HCT116 (cell line): ENCODE measurements at regions not wholly inside any gene's neighbourhood (a gene's known extent, or its start where the extent isn't known, plus 50 kb on each side); places are given as distances from the start of the nearest gene placed in this dataset.

ENCODE experiments used
- ATAC-seq: fragments of 200-7000 bp; cut with Tn5 transposase; 2 replicates; pipeline ENCODE4 v1.9.1; 2020; ENCODE audit warnings: mild to moderate bottlenecking, moderate library complexity
- BruUV-seq: library from RNA; stranded (reverse); fragments of 400-500 nt; replicated peaks from 2 replicates; lab custom pipeline; 2021; lab: Mats Ljungman, UMichigan
- CTCF ChIA-PET: fragments of 300-600 bp; sonication (Branson Sonifier 250); formaldehyde crosslinking; loops from one replicate; lab custom pipeline; 2021; ENCODE audit warnings: antibody characterized with exemption; lab: Charles Lee
- POLR2A ChIA-PET: fragments of 300-600, 350-600 bp; sonication (Branson Sonifier 250); formaldehyde crosslinking; loops from one replicate; lab custom pipeline; 2021; ENCODE audit warnings: antibody characterized with exemption; lab: Charles Lee
- RAD21 ChIA-PET, 2 experiments: fragments of 300-600 bp; sonication (Branson Sonifier 250); formaldehyde crosslinking; loops; one replicate each; lab custom pipeline; 2023; ENCODE audit warnings: low total read pairs in 2 of 2; ENCODE audit not compliant: uncharacterized antibody in 2 of 2, unreplicated experiment in 2 of 2, low non-redundant PET in 1 of 2; lab: Charles Lee
- DNase-seq: peaks from one replicate; pipeline ENCODE4 v3.0.0-alpha.2; 2010; ENCODE audit warnings: low read depth, low spot score
- H2AFZ ChIP-seq: fragments of 200-600 bp; shearing (Covaris generic), sonication (generic); 2 replicates; pipeline ENCODE4 v1.6.1; 2017; ENCODE audit warnings: low read depth, mixed run types, mixed read lengths, antibody characterized with exemption, low read length; ENCODE audit not compliant: poor library complexity, severe bottlenecking
- H3K27ac ChIP-seq: 2 replicates; pipeline ENCODE4 v1.5.1; 2012; ENCODE audit warnings: low read depth, low read length
- H3K27me3 ChIP-seq: fragments of 200-600 bp; sonication (generic); 2 replicates; pipeline ENCODE4 v1.6.1; 2016; ENCODE audit warnings: mixed run types, low read length, mixed read lengths; ENCODE audit not compliant: insufficient read depth
- H3K36me3 ChIP-seq, 2 experiments: fragments of 200-500 bp in 1 of 2; fragments of 200-600 bp in 1 of 2; sonication (Bioruptor generic) in 1 of 2; sonication (generic) in 1 of 2; 2 replicates each; pipeline versions ENCODE4 v1.5.1 to v1.6.1; 2014 to 2016; ENCODE audit warnings: low read length in 2 of 2, inconsistent platforms in 1 of 2, mixed read lengths in 1 of 2, mixed run types in 1 of 2; ENCODE audit not compliant: insufficient read depth in 2 of 2, control insufficient read depth in 1 of 2
- H3K4me1 ChIP-seq, 2 experiments: fragments of 200-600 bp in 1 of 2; sonication (generic) in 1 of 2; 2 replicates each; pipeline versions ENCODE4 v1.5.1 to v1.6.1; 2012 to 2017; ENCODE audit warnings: low read length in 2 of 2, inconsistent platforms in 1 of 2, mild to moderate bottlenecking in 1 of 2, mixed read lengths in 1 of 2, mixed run types in 1 of 2, moderate library complexity in 1 of 2; ENCODE audit not compliant: insufficient read depth in 2 of 2, control insufficient read depth in 1 of 2
- H3K4me2 ChIP-seq: fragments of 200-600 bp; sonication (generic); 2 replicates; pipeline ENCODE4 v1.6.1; 2017; ENCODE audit warnings: mixed run types, low read length, mixed read lengths
- H3K4me3 ChIP-seq, 2 experiments: fragments of 200-600 bp in 1 of 2; sonication (generic) in 1 of 2; replicated peaks in 1 of 2; 2 replicates each; pipeline ENCODE4 v1.5.1; 2011 to 2016; ENCODE audit warnings: low read length in 2 of 2, control low read depth in 1 of 2, low read depth in 1 of 2, mild to moderate bottlenecking in 1 of 2, mixed read lengths in 1 of 2, mixed run types in 1 of 2
- H3K79me2 ChIP-seq: fragments of 200-600 bp; sonication (generic); 2 replicates; pipeline ENCODE4 v1.6.1; 2017; ENCODE audit warnings: mild to moderate bottlenecking, mixed run types, low read length, moderate library complexity, mixed read lengths; ENCODE audit not compliant: insufficient read depth
- H3K9ac ChIP-seq: fragments of 200-600 bp; sonication (generic); 2 replicates; pipeline ENCODE4 v1.6.1; 2016; ENCODE audit warnings: low read length, mixed read lengths
- H3K9me2 ChIP-seq: fragments of 200-600 bp; sonication (generic), shearing (Covaris generic); 2 replicates; pipeline ENCODE4 v1.6.1; 2017; ENCODE audit warnings: mixed run types, mild to moderate bottlenecking, moderate library complexity; ENCODE audit not compliant: insufficient read depth
- H3K9me3 ChIP-seq, 2 experiments: fragments of 200-500 bp in 1 of 2; fragments of 200-600 bp in 1 of 2; sonication (Bioruptor generic) in 1 of 2; sonication (generic) in 1 of 2; 2 replicates each; pipeline ENCODE4 v1.6.1; 2014 to 2017; ENCODE audit warnings: low read length in 2 of 2, mixed read lengths in 2 of 2, inconsistent platforms in 1 of 2, low read depth in 1 of 2, mild to moderate bottlenecking in 1 of 2, mixed run types in 1 of 2, moderate library complexity in 1 of 2; ENCODE audit not compliant: control insufficient read depth in 1 of 2, insufficient read depth in 1 of 2
- H4K20me1 ChIP-seq: fragments of 200-600 bp; sonication (generic), shearing (Covaris generic); 2 replicates; pipeline ENCODE4 v1.6.1; 2017; ENCODE audit warnings: mixed run types, mild to moderate bottlenecking, moderate library complexity; ENCODE audit not compliant: insufficient read depth
- CEBPB ChIP-seq: IDR thresholded peaks from 2 replicates; pipeline ENCODE4 v1.6.1; 2012; ENCODE audit warnings: low read depth
- ELF1 ChIP-seq: IDR thresholded peaks from 2 replicates; pipeline ENCODE4 v1.6.1; 2012; ENCODE audit warnings: low read depth, borderline replicate concordance
- EZH2 ChIP-seq: fragments of 200-600 bp; sonication (generic); IDR thresholded peaks from 2 replicates; pipeline ENCODE4 v1.6.1; 2017; ENCODE audit warnings: antibody characterized with exemption, mixed run types
- FOSL1 ChIP-seq: IDR thresholded peaks from 2 replicates; pipeline ENCODE4 v1.6.1; 2012; ENCODE audit warnings: low read depth
- JUND ChIP-seq: IDR thresholded peaks from 2 replicates; pipeline ENCODE4 v1.6.1; 2012
- POLR2A ChIP-seq: IDR thresholded peaks from 2 replicates; pipeline ENCODE4 v1.7.0; 2011; ENCODE audit warnings: borderline replicate concordance; ENCODE audit not compliant: insufficient read depth, insufficient read length; ENCODE audit errors: extremely low read depth
- POLR2AphosphoS5 ChIP-seq: IDR thresholded peaks from 2 replicates; pipeline ENCODE4 v1.6.1; 2011; ENCODE audit warnings: mild to moderate bottlenecking, low read depth, low read length, moderate library complexity
- RAD21 ChIP-seq: IDR thresholded peaks from 2 replicates; pipeline ENCODE4 v1.6.1; 2012; ENCODE audit warnings: low read depth, mild to moderate bottlenecking
- REST ChIP-seq: IDR thresholded peaks from 2 replicates; pipeline ENCODE4 v1.6.1; 2012; ENCODE audit warnings: low read depth
- SIN3A ChIP-seq: IDR thresholded peaks from 2 replicates; pipeline ENCODE4 v1.6.1; 2012; ENCODE audit warnings: low read depth
- YY1 ChIP-seq: IDR thresholded peaks from 2 replicates; pipeline ENCODE4 v1.6.1; 2011; ENCODE audit warnings: low read length, low read depth, moderate library complexity, mild to moderate bottlenecking; ENCODE audit not compliant: insufficient replicate concordance; ENCODE audit errors: extremely low read depth
- ZNF274 ChIP-seq: fragments of 200-500 bp; sonication (Bioruptor generic); IDR thresholded peaks from 2 replicates; pipeline ENCODE4 v1.6.1; 2014; ENCODE audit warnings: mild to moderate bottlenecking, low read depth, low read length, inconsistent platforms
- intact Hi-C: fragments of 100-400 bp; cut with micrococcal nuclease; formaldehyde crosslinking; loops from 2 replicates; pipeline ENCODE4 v1.10.0; 2022
- TF ChIP-seq, protein P1 (sequence below): IDR thresholded peaks from 2 replicates; pipeline ENCODE4 v1.6.1; 2012
- TF ChIP-seq, protein P2 (sequence below): IDR thresholded peaks from 2 replicates; pipeline ENCODE4 v1.6.1; 2011; ENCODE audit warnings: mild to moderate bottlenecking, low read length, moderate library complexity; ENCODE audit not compliant: insufficient replicate concordance; ENCODE audit errors: extremely low read depth

- BruUV-seq = no TSS peak
- no peaks in the 10 kb centered on the region for H4K20me1 ChIP-seq
- no peak overlapping the region for H3K4me2 ChIP-seq
- ATAC-seq (no peak), DNase-seq (no peak)
- intact Hi-C loops = no loop called here
- no peaks in the 10 kb centered on the region for H3K27me3 ChIP-seq
- no peaks in the 10 kb centered on the region for H3K79me2 ChIP-seq
- ChIA-PET CTCF (no interaction called here), POLR2A (no interaction called here), RAD21 (no interaction called here)
- H3K9me2 ChIP-seq = no peaks in the 10 kb centered on the region
- H3K36me3 ChIP-seq = no peaks in the 10 kb centered on the region
- no peak overlapping the region for H2AFZ ChIP-seq
- TF ChIP-seq CEBPB (no peak), FOSL1 (no peak), POLR2A (no peak)
- TF ChIP-seq, protein P1, sequence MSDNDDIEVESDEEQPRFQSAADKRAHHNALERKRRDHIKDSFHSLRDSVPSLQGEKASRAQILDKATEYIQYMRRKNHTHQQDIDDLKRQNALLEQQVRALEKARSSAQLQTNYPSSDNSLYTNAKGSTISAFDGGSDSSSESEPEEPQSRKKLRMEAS = no peak
- H3K9ac ChIP-seq = no peak overlapping the region
- no peak overlapping the region for H3K27ac ChIP-seq
- no peaks in the 10 kb centered on the region for H3K9me3 ChIP-seq
- H3K4me3 ChIP-seq = no peak overlapping the region
- H3K4me1 ChIP-seq = no peaks in the 10 kb centered on the region
These were observed 176.3 kb upstream of the MEF2C start for GRCh38 chr5:89059274-89059673.

- H3K79me2 ChIP-seq = no peaks in the 10 kb centered on the region
- no TSS peak for BruUV-seq
- ChIA-PET RAD21 (no interaction called here), CTCF (no interaction called here), POLR2A (no interaction called here)
- DNase-seq (no peak), ATAC-seq (no peak)
- no peaks in the 10 kb centered on the region for H3K36me3 ChIP-seq
- H4K20me1 ChIP-seq = no peaks in the 10 kb centered on the region
- H3K9me2 ChIP-seq = no peaks in the 10 kb centered on the region
- H3K9me3 ChIP-seq = 0 out of 4 replicates have a peak, but pooled peaks cover under 1 to 3% of the 10 kb centered on the region in 2 experiments
- no peaks in the 10 kb centered on the region for H3K27me3 ChIP-seq
- no peak overlapping the region for H3K9ac ChIP-seq
- intact Hi-C loops = no loop called here
- H3K27ac ChIP-seq = no peak overlapping the region
- no peak overlapping the region for H3K4me3 ChIP-seq
- no peaks in the 10 kb centered on the region for H3K4me1 ChIP-seq
- H2AFZ ChIP-seq = no peak overlapping the region
- H3K4me2 ChIP-seq = no peak overlapping the region
- TF ChIP-seq POLR2AphosphoS5 (no peak), POLR2A (no peak), REST (no peak), FOSL1 (no peak), JUND (no peak), YY1 (no peak), ZNF274 (no peak), ELF1 (no peak), SIN3A (no peak), RAD21 (no peak), EZH2 (no peak)
- TF ChIP-seq, protein P1 = no peak
- TF ChIP-seq, protein P2, sequence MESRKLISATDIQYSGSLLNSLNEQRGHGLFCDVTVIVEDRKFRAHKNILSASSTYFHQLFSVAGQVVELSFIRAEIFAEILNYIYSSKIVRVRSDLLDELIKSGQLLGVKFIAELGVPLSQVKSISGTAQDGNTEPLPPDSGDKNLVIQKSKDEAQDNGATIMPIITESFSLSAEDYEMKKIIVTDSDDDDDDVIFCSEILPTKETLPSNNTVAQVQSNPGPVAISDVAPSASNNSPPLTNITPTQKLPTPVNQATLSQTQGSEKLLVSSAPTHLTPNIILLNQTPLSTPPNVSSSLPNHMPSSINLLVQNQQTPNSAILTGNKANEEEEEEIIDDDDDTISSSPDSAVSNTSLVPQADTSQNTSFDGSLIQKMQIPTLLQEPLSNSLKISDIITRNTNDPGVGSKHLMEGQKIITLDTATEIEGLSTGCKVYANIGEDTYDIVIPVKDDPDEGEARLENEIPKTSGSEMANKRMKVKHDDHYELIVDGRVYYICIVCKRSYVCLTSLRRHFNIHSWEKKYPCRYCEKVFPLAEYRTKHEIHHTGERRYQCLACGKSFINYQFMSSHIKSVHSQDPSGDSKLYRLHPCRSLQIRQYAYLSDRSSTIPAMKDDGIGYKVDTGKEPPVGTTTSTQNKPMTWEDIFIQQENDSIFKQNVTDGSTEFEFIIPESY = no peak
These were observed 172.7 kb upstream of the MEF2C start for GRCh38 chr5:89055695-89056085.
